Adipocyte (in vitro differentiated cells): ENCODE measurements at regions not wholly inside any gene's neighbourhood (a gene's known extent, or its start where the extent isn't known, plus 50 kb on each side); places are given as distances from the start of the nearest gene placed in this dataset.
A peak's percentile ranks its signal among the peaks of the same experiment; 100 is the strongest.

Experiments used
- DNase-seq: peaks from one replicate; pipeline ENCODE4 v3.0.0-alpha.2; 2015; ENCODE audit warnings: low read depth
- H3K27me3 ChIP-seq: replicated peaks from 2 replicates; pipeline ENCODE4 v1.7.0; 2013; ENCODE audit warnings: mild to moderate bottlenecking, low read length, moderate library complexity; ENCODE audit not compliant: control insufficient read depth, insufficient read depth
- H3K36me3 ChIP-seq: 2 replicates; pipeline ENCODE4 v1.7.0; 2013; ENCODE audit warnings: low read length, mild to moderate bottlenecking, moderate library complexity; ENCODE audit not compliant: control insufficient read depth, insufficient read depth, severe bottlenecking
- H3K4me1 ChIP-seq: 2 replicates; pipeline ENCODE4 v1.7.0; 2013; ENCODE audit warnings: mild to moderate bottlenecking, low read length, moderate library complexity; ENCODE audit not compliant: control insufficient read depth, insufficient read depth
- H3K4me3 ChIP-seq: 2 replicates; pipeline ENCODE4 v1.7.0; 2013; ENCODE audit warnings: mild to moderate bottlenecking, low read length, moderate library complexity
- H3K9ac ChIP-seq: 2 replicates; pipeline ENCODE4 v1.7.0; 2013; ENCODE audit warnings: mild to moderate bottlenecking, low read length, moderate library complexity
- H3K9me3 ChIP-seq: 2 replicates; pipeline ENCODE4 v1.7.0; 2013; ENCODE audit warnings: mild to moderate bottlenecking, low read length, moderate library complexity; ENCODE audit not compliant: control insufficient read depth

- peak; percentile 8 for DNase-seq
- H3K36me3 ChIP-seq: no peaks in the 10 kb centered on the region
- no peaks in the 10 kb centered on the region for H3K27me3 ChIP-seq
Measured at GRCh38 chr6:105797286-105797979, 288.7 kb upstream of the PRDM1 start.

GRCh38 chr6:105795913-105796517, 290.1 kb upstream of the PRDM1 start:
- Histone ChIP-seq H3K4me3 (no peak overlapping the region), H3K9me3 (no peaks in the 10 kb centered on the region), H3K36me3 (no peaks in the 10 kb centered on the region), H3K27me3 (no peaks in the 10 kb centered on the region), H3K4me1 (peaks cover 67% of the 10 kb centered on the region), H3K9ac (no peak overlapping the region)
- DNase-seq: peak; percentile 34

More at GRCh38 chr6:105797286-105797979, 288.7 kb upstream of the PRDM1 start:
- Histone ChIP-seq H3K9me3 (no peaks in the 10 kb centered on the region), H3K4me1 (peaks cover 56% of the 10 kb centered on the region), H3K9ac (peak overlapping the region; percentile 49), H3K4me3 (peak overlapping the region; percentile 62)

GRCh38 chr6:105795366-105795765, 290.8 kb upstream of the PRDM1 start:
- DNase-seq: no peak
- Histone ChIP-seq H3K4me1 (peaks cover 73% of the 10 kb centered on the region), H3K27me3 (no peaks in the 10 kb centered on the region), H3K9me3 (no peaks in the 10 kb centered on the region), H3K9ac (no peak overlapping the region), H3K4me3 (no peak overlapping the region), H3K36me3 (no peaks in the 10 kb centered on the region)

GRCh38 chr6:105794870-105795269, 291.3 kb upstream of the PRDM1 start:
- Histone ChIP-seq H3K4me1 (peaks cover 73% of the 10 kb centered on the region), H3K9me3 (no peaks in the 10 kb centered on the region), H3K36me3 (no peaks in the 10 kb centered on the region), H3K4me3 (no peak overlapping the region), H3K9ac (no peak overlapping the region), H3K27me3 (no peaks in the 10 kb centered on the region)
- DNase-seq: no peak

DNA sequence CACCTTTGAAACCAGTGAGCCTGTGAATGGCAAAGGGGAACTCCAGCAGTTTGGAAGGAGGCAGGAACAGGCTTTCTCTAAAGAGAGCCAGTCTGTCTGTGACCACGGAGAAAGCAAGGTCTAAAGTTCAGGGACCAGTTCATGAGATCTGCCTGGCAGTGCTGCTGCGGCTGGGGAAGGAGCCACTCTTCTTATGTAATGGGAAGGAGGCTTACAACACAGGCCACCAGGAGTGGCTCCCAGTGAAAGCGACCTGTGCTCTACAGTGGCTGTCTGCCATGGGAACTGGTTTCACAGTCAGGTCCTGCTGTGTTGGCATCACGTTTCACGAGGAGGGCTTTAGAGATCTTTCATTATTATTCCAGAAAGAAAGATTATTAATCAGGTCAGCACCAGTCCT, 291.9 kb upstream of the PRDM1 start:
- no peak overlapping the region for H3K9ac ChIP-seq
- no peaks in the 10 kb centered on the region for H3K9me3 ChIP-seq
- no peak for DNase-seq
- H3K4me3 ChIP-seq: no peak overlapping the region
- peaks cover 73% of the 10 kb centered on the region for H3K4me1 ChIP-seq
- H3K36me3 ChIP-seq: no peaks in the 10 kb centered on the region
- no peaks in the 10 kb centered on the region for H3K27me3 ChIP-seq

DNA sequence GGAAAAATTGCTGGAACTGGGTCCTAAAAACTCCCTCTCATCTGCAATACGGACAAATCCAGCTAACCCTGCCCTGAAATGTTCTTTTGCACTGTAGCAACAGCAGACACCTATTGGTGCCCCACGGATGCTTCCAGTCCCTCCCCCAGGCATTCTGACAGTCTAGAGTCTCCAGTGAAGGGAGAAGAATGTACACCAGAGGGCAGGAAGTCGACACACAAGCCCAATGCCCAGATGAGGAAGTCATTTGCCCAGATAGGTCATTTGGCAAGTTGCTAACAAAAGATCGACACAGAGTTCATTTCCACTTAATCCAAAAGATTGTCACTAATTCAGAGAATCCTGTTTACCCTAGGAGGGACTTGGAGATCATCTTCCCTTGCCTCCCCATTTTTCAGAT, 293.0 kb upstream of the PRDM1 start:
- Histone ChIP-seq H3K27me3 (no peaks in the 10 kb centered on the region), H3K9me3 (no peaks in the 10 kb centered on the region), H3K4me3 (no peak overlapping the region), H3K36me3 (no peaks in the 10 kb centered on the region), H3K9ac (no peak overlapping the region), H3K4me1 (peaks cover 63% of the 10 kb centered on the region)
- DNase-seq: no peak

DNA sequence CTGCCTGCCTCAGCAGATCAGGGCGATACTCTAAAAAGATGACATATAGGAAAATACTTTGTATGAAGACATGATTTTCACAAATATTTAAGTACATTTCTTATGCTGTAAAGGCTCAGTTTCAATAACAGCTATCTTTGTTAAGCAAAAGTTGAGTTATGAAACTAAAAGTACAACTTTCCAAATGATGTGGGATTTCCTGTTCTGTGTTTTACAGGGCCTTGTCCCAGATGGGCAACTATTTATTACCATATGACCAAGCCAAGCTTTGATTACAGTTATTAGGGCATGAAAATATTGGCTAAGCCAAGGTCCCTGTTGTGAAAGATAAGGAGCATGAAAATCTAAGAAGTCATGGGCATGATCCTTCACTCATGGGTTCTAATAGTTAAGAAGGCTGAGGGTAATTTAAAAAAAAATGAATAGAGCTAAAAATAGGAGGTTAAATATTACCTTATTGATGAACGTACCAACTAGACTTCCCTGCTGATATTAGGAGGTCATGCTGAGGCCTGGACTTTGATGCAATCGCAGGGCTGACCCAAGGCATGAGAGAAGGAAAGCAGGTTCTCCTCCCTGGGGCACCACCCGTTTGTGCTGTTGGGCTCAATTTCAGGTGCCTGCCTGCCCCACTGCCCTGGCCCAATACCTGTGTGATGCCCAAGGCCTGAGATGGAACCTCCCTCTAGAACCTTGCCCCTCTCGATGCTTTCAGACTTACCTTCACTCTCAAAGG, 294.4 kb upstream of the PRDM1 start:
- DNase-seq: no peak
- H3K27me3 ChIP-seq: no peaks in the 10 kb centered on the region
- peaks cover 52% of the 10 kb centered on the region for H3K4me1 ChIP-seq
- H3K4me3 ChIP-seq: no peak overlapping the region
- no peaks in the 10 kb centered on the region for H3K36me3 ChIP-seq
- no peak overlapping the region for H3K9ac ChIP-seq
- no peaks in the 10 kb centered on the region for H3K9me3 ChIP-seq

DNA sequence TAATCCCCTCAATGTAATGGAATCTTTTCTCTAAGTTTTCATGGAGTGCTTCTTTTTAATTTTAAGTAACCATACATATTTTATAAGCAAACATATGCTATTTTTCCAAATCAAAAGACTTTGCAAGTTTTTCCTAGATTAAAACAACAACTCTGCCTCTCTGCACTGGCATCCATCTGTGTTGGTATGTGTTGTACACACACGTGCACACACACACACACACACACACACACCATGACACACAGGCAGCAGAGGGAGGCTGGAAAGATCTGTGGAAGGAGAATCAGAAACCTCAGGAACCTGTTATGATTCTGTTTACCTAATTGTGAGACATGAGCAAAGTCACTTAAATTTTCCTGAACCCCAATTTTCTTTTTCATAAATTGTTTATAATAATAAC, 295.0 kb upstream of the PRDM1 start:
- Histone ChIP-seq H3K27me3 (no peaks in the 10 kb centered on the region), H3K9ac (no peak overlapping the region)
- no peak for DNase-seq

GRCh38 chr6:105790635-105791034, 295.5 kb upstream of the PRDM1 start:
- H3K9me3 ChIP-seq: no peaks in the 10 kb centered on the region
- no peak overlapping the region for H3K9ac ChIP-seq
- H3K27me3 ChIP-seq: no peaks in the 10 kb centered on the region
- no peak overlapping the region for H3K4me3 ChIP-seq
- no peak for DNase-seq
- H3K36me3 ChIP-seq: no peaks in the 10 kb centered on the region
- peaks cover 42% of the 10 kb centered on the region for H3K4me1 ChIP-seq

More for the DNA sequence above, 295.0 kb upstream of the PRDM1 start:
- Histone ChIP-seq H3K36me3 (no peaks in the 10 kb centered on the region), H3K9me3 (no peaks in the 10 kb centered on the region), H3K4me1 (peaks cover 47% of the 10 kb centered on the region), H3K4me3 (no peak overlapping the region)

DNA sequence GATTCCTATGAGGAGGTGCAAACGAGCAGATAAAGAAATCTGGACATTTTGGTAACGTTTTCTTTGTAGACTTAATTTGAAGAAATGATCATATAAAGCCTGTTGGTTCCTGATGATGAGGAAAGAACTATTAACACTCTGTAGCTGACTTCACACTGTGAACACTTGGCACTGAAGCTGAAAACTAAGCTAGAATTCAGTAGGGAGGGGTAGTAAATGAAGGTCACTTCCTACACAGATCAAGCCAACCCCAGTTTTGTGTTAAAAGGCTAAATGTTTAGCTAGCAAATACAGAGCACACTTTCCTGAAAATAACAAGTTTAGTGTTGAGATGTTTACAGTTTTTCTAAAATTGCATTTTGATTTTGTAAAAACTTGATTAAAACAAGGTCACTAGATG, 296.2 kb upstream of the PRDM1 start:
- Histone ChIP-seq H3K4me3 (no peak overlapping the region), H3K27me3 (peaks cover 3% of the 10 kb centered on the region), H3K9ac (no peak overlapping the region), H3K9me3 (no peaks in the 10 kb centered on the region), H3K4me1 (peaks cover 40% of the 10 kb centered on the region), H3K36me3 (no peaks in the 10 kb centered on the region)
- no peak for DNase-seq

GRCh38 chr6:105787747-105788146, 298.4 kb upstream of the PRDM1 start:
- Histone ChIP-seq H3K9me3 (no peaks in the 10 kb centered on the region), H3K36me3 (no peaks in the 10 kb centered on the region)
- DNase-seq: no peak

More at GRCh38 chr6:105787747-105788146, 298.4 kb upstream of the PRDM1 start:
- no peak overlapping the region for H3K4me3 ChIP-seq
- peaks cover 3% of the 10 kb centered on the region for H3K27me3 ChIP-seq
- no peak overlapping the region for H3K9ac ChIP-seq
- H3K4me1 ChIP-seq: peaks cover 20% of the 10 kb centered on the region
